ENCODE measurements at regions not wholly inside any gene's neighbourhood (a gene's known extent, or its start where the extent isn't known, plus 50 kb on each side); places are given as distances from the start of the nearest gene placed in this dataset.

GRCh38 chr1:173267453-173267945, 60.4 kb upstream of the TNFSF4 start (continued):
- TF ChIP-seq GATA2 (CRISPR knock-in tag; IDR thresholded peaks at IDR 0.05) (no peak), ZKSCAN1 (IDR thresholded peaks at IDR 0.05; ENCODE audit: low read depth, low read length) (no peak), MYBL2 (IDR thresholded peaks at IDR 0.05; ENCODE audit: low read depth) (peak; percentile 30; the same call in 1 of the 2 replicates), MYBL2 (CRISPR knock-in tag; IDR thresholded peaks at IDR 0.05; ENCODE audit: borderline replicate concordance) (no peak), SMARCA4 (IDR thresholded peaks at IDR 0.05) (peak; percentile 34; the same call in 1 of the 2 replicates), SMARCB1 (IDR thresholded peaks at IDR 0.05; ENCODE audit: insufficient read length, low read depth) (no peak), TEAD1 (CRISPR knock-in tag; IDR thresholded peaks at IDR 0.05) (no peak), ZBTB40 (IDR thresholded peaks at IDR 0.05) (0 out of 2 replicates have a peak, but pooled peaks have one; percentile 10), ZBTB40 (CRISPR knock-in tag; IDR thresholded peaks at IDR 0.05) (no peak), ZEB2 (IDR thresholded peaks at IDR 0.05) (peak; percentile 54; the same call in 1 of the 2 replicates), EGR1 (conservative IDR thresholded peaks at IDR 0.05) (no peak), MBD1 (CRISPR knock-in tag; IDR thresholded peaks at IDR 0.05) (no peak)
- TF ChIP-seq, protein P1, sequence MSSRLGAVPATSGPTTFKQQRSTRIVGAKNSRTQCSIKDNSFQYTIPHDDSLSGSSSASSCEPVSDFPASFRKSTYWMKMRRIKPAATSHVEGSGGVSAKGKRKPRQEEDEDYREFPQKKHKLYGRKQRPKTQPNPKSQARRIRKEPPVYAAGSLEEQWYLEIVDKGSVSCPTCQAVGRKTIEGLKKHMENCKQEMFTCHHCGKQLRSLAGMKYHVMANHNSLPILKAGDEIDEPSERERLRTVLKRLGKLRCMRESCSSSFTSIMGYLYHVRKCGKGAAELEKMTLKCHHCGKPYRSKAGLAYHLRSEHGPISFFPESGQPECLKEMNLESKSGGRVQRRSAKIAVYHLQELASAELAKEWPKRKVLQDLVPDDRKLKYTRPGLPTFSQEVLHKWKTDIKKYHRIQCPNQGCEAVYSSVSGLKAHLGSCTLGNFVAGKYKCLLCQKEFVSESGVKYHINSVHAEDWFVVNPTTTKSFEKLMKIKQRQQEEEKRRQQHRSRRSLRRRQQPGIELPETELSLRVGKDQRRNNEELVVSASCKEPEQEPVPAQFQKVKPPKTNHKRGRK (tag; IDR thresholded peaks at IDR 0.05): peak; percentile 85
- TF ChIP-seq, protein P2, sequence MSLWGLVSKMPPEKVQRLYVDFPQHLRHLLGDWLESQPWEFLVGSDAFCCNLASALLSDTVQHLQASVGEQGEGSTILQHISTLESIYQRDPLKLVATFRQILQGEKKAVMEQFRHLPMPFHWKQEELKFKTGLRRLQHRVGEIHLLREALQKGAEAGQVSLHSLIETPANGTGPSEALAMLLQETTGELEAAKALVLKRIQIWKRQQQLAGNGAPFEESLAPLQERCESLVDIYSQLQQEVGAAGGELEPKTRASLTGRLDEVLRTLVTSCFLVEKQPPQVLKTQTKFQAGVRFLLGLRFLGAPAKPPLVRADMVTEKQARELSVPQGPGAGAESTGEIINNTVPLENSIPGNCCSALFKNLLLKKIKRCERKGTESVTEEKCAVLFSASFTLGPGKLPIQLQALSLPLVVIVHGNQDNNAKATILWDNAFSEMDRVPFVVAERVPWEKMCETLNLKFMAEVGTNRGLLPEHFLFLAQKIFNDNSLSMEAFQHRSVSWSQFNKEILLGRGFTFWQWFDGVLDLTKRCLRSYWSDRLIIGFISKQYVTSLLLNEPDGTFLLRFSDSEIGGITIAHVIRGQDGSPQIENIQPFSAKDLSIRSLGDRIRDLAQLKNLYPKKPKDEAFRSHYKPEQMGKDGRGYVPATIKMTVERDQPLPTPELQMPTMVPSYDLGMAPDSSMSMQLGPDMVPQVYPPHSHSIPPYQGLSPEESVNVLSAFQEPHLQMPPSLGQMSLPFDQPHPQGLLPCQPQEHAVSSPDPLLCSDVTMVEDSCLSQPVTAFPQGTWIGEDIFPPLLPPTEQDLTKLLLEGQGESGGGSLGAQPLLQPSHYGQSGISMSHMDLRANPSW (CRISPR knock-in tag; IDR thresholded peaks at IDR 0.05): no peak
